ENCODE measurements at regions not wholly inside any gene's neighbourhood (a gene's known extent, or its start where the extent isn't known, plus 50 kb on each side); places are given as distances from the start of the nearest gene placed in this dataset.

DNA sequence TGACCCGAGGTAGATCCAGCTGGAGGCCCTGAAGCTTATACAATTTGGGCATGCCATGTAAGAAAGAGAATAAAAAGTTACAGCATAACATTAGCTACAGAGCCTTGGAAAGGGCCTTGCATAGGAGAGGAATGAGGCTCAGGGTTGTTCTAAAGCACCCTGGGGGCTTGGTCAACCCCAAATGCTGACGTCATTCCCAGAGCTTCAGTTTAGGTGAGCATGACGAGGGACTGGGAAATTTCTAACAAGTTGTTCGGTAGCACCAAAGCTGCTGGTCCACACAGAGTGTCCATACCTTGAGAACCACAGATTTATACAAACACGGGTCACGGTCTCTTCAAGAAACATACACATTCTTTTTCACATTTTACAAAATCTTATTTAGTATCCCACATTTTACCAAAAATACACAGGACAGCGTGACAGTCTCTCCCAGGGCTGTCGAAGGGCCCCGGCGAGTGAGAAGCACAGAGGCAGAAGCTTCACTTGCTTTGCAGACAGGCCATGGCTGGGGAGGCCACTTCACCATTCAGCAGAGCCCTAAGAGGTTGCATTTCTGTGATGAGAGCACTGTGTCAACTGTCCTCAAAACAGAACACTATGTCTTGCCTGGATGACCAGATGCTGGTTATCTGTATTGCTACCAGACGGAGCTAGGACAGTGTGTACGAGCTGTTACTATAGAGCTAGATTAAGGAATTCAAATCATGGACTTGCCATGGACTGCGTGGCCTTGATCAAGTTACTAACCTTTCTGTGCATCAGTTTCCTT lies 68.2 kb upstream of the ARRDC4 start:
- TF ChIP-seq POLR2A (IDR thresholded peaks at IDR 0.05; ENCODE audit: insufficient read depth in 1 of 2, low read depth in 2 of 2, low read length in 2 of 2) = no peak
- TF ChIP-seq, protein P1, sequence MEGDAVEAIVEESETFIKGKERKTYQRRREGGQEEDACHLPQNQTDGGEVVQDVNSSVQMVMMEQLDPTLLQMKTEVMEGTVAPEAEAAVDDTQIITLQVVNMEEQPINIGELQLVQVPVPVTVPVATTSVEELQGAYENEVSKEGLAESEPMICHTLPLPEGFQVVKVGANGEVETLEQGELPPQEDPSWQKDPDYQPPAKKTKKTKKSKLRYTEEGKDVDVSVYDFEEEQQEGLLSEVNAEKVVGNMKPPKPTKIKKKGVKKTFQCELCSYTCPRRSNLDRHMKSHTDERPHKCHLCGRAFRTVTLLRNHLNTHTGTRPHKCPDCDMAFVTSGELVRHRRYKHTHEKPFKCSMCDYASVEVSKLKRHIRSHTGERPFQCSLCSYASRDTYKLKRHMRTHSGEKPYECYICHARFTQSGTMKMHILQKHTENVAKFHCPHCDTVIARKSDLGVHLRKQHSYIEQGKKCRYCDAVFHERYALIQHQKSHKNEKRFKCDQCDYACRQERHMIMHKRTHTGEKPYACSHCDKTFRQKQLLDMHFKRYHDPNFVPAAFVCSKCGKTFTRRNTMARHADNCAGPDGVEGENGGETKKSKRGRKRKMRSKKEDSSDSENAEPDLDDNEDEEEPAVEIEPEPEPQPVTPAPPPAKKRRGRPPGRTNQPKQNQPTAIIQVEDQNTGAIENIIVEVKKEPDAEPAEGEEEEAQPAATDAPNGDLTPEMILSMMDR (CRISPR knock-in tag; IDR thresholded peaks at IDR 0.05) = no peak
- no peak for TF ChIP-seq SUZ12 (IDR thresholded peaks at IDR 0.05; ENCODE audit: low read depth, low read length)
- no peak for TF ChIP-seq ZNF652 (CRISPR knock-in tag; IDR thresholded peaks at IDR 0.05; ENCODE audit: borderline replicate concordance, low read depth)
- no peak for TF ChIP-seq TEF (CRISPR knock-in tag; IDR thresholded peaks at IDR 0.05)
- no peak for TF ChIP-seq KAT7 (CRISPR knock-in tag; IDR thresholded peaks at IDR 0.05; ENCODE audit: borderline replicate concordance)
- TF ChIP-seq ZNF746 (CRISPR knock-in tag; IDR thresholded peaks at IDR 0.05) = no peak

Measured in HepG2 (cell line).